LNCaP clone FGC (cell line): ENCODE measurements at regions not wholly inside any gene's neighbourhood (a gene's known extent, or its start where the extent isn't known, plus 50 kb on each side); places are given as distances from the start of the nearest gene placed in this dataset.

ENCODE experiments used
- DNase-seq: peaks from one replicate; pipeline ENCODE4 v3.0.0-alpha.2; 2011; ENCODE audit warnings: low read depth
- H3K4me3 ChIP-seq: 2 replicates; pipeline ENCODE4 v1.5.1; 2011; ENCODE audit warnings: mild to moderate bottlenecking, low read depth, low read length, control low read depth
- TF ChIP-seq, protein P1 (sequence below): IDR thresholded peaks from 2 replicates; pipeline ENCODE4 v1.5.1; 2012; ENCODE audit warnings: mild to moderate bottlenecking; ENCODE audit not compliant: control insufficient read depth, insufficient read depth; ENCODE audit errors: extremely low read depth

DNA sequence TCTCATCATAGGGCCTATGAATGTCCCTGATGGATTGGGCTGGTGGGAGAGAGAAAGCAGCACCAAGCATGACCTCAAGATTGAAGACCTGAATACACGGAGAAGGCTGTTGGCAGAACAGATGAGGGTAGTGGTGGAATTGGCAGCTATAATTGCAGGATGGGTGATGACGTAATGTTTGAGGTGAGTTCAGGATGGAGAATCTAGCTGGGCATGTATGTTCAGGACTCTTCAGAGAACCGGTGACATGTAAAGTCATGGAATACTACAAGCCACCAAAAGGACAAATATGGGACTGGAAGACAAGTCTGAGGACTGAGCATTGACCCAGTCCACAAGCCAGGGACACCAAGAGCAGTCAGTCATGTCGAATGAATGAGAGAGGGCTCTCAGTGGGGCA lies 999.8 kb upstream of the TMEM132C start:
- TF ChIP-seq, protein P1, sequence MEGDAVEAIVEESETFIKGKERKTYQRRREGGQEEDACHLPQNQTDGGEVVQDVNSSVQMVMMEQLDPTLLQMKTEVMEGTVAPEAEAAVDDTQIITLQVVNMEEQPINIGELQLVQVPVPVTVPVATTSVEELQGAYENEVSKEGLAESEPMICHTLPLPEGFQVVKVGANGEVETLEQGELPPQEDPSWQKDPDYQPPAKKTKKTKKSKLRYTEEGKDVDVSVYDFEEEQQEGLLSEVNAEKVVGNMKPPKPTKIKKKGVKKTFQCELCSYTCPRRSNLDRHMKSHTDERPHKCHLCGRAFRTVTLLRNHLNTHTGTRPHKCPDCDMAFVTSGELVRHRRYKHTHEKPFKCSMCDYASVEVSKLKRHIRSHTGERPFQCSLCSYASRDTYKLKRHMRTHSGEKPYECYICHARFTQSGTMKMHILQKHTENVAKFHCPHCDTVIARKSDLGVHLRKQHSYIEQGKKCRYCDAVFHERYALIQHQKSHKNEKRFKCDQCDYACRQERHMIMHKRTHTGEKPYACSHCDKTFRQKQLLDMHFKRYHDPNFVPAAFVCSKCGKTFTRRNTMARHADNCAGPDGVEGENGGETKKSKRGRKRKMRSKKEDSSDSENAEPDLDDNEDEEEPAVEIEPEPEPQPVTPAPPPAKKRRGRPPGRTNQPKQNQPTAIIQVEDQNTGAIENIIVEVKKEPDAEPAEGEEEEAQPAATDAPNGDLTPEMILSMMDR = no peak
- no peak for DNase-seq
- no peak overlapping the region for H3K4me3 ChIP-seq

DNA sequence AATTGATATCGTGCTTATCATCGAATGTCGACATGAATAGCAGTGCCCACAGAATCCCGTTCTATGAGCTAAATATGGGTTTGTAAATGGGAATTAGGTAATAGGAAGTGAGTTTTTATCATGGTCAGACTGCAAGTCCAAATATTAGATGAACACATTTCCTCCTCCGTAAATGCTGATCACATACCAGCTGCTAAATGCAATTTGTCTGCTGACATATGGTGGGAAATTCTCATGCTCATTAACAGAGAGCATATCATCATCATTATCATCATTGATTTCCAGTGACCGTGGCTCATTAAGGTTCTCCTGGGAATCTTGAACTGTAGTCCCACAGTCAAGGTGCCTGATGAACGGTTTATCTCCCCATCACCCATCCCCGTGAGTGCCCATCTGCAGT lies 998.8 kb upstream of the TMEM132C start:
- TF ChIP-seq, protein P1 = no peak
- DNase-seq = no peak
- no peak overlapping the region for H3K4me3 ChIP-seq

DNA sequence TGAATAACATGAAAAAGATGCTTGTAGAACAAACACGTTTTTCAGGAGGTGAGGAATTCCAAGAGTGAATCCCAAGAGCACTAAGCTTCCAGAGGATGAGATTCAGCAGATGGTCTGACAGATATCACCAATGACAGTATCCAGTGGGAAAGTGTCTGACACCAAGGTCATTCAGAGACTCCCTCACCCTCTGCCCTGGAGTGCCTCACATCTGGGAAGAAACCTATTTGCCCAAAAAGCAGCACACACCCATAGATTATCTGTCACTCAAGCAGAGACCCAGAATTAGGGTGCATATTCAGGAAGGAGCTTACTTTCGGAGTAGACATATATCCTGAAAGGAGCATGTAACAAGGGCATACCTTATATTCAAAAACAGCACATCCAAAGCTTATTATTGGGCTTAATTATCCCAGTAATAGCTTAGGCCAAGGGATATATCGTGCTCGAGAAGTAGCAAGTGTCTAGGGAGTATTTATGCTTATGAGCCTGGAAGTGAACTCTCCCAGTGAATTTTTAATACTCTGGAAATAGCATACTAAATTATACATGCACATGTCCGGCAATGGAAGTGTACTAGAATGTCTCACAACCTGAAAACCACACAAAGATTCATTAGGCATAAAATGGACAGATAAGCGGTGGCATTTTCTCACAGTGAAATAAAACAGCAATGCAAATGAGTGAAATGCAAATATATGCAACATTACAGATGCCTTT lies 998.1 kb upstream of the TMEM132C start:
- TF ChIP-seq, protein P1 = no peak
- H3K4me3 ChIP-seq = no peak overlapping the region

DNA sequence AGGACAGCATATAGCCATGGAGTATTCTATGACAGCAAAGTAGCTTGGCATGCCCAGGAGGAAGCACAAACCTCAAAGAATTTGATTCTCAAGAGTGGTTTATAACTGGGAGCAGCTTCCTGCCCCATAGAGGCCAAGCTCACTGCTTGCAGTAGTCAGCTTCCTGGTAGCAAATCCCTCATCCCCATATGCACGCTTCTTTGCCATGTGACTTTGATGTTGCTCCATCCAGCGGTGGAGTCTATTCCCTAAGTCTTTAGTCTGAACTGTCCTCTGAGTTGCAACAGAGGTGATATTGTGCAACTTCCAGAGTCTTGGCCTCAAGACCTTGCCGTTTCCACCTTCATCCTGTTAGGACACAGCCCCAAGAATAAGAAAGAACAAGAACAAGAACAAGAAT lies 996.8 kb upstream of the TMEM132C start:
- TF ChIP-seq, protein P1 = no peak
- no peak for DNase-seq
- no peak overlapping the region for H3K4me3 ChIP-seq

More for the DNA sequence above, 998.1 kb upstream of the TMEM132C start:
- DNase-seq = no peak

DNA sequence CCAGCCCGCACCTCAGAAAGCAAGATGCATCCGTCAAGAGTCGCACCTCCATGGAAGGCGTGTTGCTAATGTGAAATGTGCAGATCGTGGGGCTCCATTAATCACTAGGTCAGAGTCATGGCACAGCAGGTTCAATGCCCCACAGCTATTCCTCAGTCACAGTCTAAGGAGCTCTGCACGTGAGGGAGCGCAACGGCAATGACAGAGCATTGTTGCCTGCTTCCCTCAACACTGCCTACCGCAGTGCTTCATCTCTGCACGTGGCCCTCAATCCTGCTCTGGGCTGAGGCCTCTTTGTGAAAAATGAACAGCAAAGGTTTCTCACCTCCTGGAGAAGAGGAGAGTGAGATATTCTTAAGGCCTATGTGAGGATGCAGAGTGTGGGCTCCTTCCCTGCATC lies 995.2 kb upstream of the TMEM132C start:
- TF ChIP-seq, protein P1 = no peak
- DNase-seq = no peak
- no peak overlapping the region for H3K4me3 ChIP-seq

DNA sequence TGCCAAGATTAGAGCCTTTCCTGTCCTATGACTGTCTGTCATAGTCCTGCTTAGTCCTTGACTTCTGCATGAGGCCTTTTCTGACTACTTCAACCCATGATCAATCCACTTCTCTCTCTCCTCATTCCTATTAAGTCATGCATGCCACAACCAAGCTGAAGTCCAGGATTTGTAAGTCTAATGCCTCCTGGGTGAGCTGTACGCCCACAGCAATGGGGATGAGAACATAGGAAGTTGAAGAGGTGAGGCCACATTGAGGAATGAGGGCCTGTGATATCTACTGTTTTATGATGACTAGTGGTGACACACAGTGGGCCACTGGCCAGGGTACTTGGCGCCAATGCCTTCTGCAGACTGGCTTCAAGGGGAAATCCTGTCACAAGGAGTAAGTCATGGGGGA lies 994.1 kb upstream of the TMEM132C start:
- TF ChIP-seq, protein P1 = no peak

DNA sequence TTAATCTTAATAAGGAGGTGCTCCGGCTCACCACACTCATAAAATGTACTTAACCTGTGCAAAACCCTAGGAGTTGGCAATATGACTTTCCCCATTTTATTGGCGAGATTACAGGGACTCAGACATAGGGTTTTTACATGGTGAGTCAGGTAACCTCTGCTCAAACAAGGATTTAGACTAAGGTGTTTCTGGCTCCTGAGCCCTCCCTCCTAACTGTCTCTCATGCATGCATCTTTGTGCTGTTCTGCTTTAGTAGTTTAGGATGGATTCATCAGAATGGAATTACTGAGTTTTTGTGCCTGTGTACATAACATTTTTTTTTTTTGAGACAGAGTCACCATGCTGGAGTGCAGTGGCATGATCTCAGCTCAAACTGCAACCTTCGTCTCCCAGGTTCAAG lies 993.3 kb upstream of the TMEM132C start:
- no peak overlapping the region for H3K4me3 ChIP-seq
- DNase-seq = no peak
- TF ChIP-seq, protein P1 = no peak

More for the DNA sequence above, 994.1 kb upstream of the TMEM132C start:
- no peak for DNase-seq
- no peak overlapping the region for H3K4me3 ChIP-seq
